ENCODE measurements at regions not wholly inside any gene's neighbourhood (a gene's known extent, or its start where the extent isn't known, plus 50 kb on each side); places are given as distances from the start of the nearest gene placed in this dataset.

DNA sequence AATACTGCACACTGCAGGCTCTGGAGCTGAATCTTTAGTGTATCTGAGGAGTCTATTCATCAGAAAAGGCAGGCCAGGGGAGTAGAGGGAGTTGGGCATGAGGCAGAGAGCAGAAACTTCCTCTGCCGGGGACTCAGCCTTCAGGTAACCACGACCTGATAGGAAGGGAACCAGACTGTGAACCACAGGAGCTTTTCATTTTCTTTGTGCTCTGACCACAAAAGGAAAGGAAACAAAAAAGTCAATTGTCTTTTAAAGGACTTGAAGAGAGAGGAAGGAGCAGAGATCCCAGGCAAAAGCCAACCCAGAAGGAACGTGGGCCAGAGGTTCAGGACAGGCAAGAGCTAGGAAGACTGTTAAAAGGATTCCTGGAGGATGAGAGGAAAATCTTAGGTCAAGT lies 573.3 kb downstream of the EPHB1 start:
- TF ChIP-seq EP300 (IDR thresholded peaks at IDR 0.05): no peak
- TF ChIP-seq CTCF (IDR thresholded peaks at IDR 0.05): no peak
- no peak for TF ChIP-seq POLR2A (IDR thresholded peaks at IDR 0.05)

Measured in sigmoid colon (tissue), 4 donors.